Omental fat pad (tissue), 3 donors: ENCODE measurements at regions not wholly inside any gene's neighbourhood (a gene's known extent, or its start where the extent isn't known, plus 50 kb on each side); places are given as distances from the start of the nearest gene placed in this dataset.
"Not testable (repeated sequence)": the region's sequence is repeated elsewhere in the genome, so short reads cannot be mapped to it uniquely, and the experiment has no call there.

Experiments
- ATAC-seq: fragments of 150-250 bp; one replicate; pipeline ENCODE4 v1.9.1; 2016; ENCODE audit warnings: mild to moderate bottlenecking, moderate library complexity; ENCODE audit not compliant: low FRiP score
- DNase-seq: peaks from one replicate; pipeline ENCODE4 v3.0.0-alpha.2; 2019; ENCODE audit warnings: low spot score
- CTCF ChIP-seq, 3 donors: fragments of 450-650 bp; IDR thresholded peaks; one replicate each; pipeline ENCODE4 v1.5.1; 2016 to 2017; ENCODE audit warnings: antibody characterized with exemption in 3 of 3, mild to moderate bottlenecking in 3 of 3, moderate library complexity in 2 of 3

- ATAC-seq = no peak
These were observed 510.2 kb upstream of the GYPC start for GRCh38 chr2:126145752-126146151.

DNA sequence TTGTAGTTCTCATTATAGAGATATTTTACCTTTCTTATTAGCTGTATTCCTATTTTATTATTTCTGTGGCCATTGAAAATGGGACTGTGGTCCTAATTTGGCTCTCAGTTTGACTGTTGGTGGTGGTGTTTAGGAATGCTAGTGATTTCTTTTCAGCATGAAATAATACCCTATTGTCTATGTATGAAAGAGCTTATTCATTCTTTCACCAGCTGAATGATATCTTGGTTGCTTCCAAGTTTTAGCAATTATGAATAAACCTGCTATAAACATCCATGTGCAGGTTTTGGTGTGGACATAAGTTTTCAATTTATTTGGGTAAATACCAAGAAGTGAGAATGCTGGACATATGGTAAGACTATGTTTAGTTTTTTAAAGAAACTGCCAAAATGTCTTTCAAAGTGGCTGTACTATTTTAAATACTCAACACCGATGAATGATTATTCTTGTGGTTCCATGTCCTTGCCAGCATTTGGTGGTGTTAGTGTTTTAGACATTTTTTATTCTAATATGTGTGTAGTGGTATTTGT, 501.6 kb upstream of the GYPC start:
- no peak for ATAC-seq
- DNase-seq = no peak
- TF ChIP-seq CTCF (IDR thresholded peaks at IDR 0.05) = no peak

More at GRCh38 chr2:126145752-126146151, 510.2 kb upstream of the GYPC start:
- DNase-seq = no peak
- no peak for TF ChIP-seq CTCF (IDR thresholded peaks at IDR 0.05)

- DNase-seq, ATAC-seq: not testable (repeated sequence)
These were observed 495.0 kb upstream of the GYPC start for GRCh38 chr2:126160950-126161349.

DNA sequence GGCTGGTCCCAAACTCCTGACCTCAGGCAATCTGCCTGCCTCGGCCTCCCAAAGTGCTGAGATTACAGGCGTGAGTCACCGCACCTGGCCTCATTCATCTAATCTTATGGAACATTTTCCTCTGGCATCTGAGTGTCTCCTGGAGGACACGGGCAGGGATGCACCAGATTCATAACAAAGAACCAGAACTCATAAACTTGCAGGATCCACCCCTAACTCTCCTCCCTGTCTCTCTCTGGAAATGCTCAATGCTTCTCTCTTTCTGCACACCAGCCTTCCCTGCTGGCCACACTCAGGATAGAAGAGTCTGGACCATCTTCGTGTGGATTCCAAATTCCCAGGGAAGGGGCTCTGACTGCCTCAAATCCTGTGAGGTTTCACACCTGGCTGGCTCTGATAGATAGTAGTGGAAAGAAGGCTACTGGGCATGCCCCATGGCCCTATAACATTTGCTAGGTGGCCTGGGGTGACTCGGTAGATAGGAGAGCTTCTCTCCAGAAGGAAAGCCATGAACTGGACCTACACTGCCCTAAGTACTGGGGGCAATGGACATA, 483.2 kb upstream of the GYPC start:
- TF ChIP-seq CTCF (IDR thresholded peaks at IDR 0.05) = no peak
- DNase-seq = no peak
- ATAC-seq = no peak

DNA sequence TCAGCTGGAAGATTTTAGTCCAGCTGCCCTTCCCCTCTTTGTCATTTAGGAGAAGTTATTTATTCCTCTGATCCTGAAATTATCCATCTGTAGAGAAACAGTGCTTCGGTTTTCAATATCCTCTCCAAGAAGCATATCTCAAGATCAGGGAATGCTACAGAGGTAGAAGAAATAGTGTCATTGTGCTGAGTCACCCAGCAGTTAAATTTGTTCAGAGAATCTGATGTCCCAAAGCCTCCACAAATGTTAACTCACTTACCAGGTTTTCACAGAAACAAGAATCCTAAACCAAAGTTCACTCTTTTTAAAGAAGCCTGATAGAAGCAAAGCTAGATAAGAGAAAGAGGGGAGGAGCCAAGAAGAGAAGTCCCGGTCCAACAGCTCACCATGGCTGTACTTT, 480.7 kb upstream of the GYPC start:
- TF ChIP-seq CTCF (IDR thresholded peaks at IDR 0.05) = no peak
- no peak for DNase-seq
- no peak for ATAC-seq

GRCh38 chr2:126177479-126177878, 478.5 kb upstream of the GYPC start:
- ATAC-seq (no peak), DNase-seq (no peak)
- TF ChIP-seq CTCF (IDR thresholded peaks at IDR 0.05) = no peak

DNA sequence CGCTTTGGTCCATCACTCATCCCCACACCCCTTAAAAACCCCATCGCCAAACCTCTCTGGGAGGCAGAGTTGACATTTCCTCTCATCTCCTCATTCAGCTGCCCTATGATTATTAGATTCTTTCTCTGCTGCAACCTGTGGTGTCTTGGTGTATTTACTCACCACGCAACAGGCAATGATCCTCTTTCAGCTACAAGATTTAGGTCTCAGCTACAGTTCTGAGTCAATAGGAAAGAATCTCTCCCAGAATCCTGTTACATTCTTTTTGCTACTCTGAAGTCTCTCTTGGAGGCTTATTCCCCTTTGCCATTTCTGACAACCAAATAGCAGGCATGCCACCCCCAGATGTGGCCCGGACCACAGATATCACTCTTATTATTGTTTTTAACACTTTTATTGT, 468.3 kb upstream of the GYPC start:
- ATAC-seq = no peak
- DNase-seq = no peak
- no peak for TF ChIP-seq CTCF (IDR thresholded peaks at IDR 0.05)
